GM12872 (cell line): ENCODE measurements at regions not wholly inside any gene's neighbourhood (a gene's known extent, or its start where the extent isn't known, plus 50 kb on each side); places are given as distances from the start of the nearest gene placed in this dataset.

Source experiments
- TF ChIP-seq, protein P1 (sequence below): IDR thresholded peaks from 3 replicates; pipeline ENCODE4 v1.5.1; 2011; ENCODE audit warnings: low read depth, mild to moderate bottlenecking, low read length, moderate library complexity; ENCODE audit not compliant: insufficient read depth

DNA sequence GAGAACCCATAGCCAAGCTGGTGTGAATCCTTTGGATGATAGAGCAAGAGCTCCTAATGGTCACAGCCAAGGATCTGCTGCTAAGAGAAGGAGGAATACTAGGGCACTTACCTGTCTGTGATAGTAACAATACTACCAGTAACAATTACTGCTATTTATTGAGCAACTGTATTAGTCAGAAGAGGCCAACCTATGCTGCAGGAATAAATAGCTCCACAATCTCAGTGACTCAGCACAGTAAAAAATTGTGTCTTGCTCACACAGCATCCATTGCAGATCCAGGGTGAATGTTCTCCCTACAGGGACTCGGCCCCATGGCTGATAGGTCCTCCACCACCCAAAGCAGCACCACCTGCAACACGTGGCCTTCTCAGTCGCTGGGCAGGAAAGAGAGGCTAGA lies 257.6 kb upstream of the ZMIZ1 start:
- TF ChIP-seq, protein P1, sequence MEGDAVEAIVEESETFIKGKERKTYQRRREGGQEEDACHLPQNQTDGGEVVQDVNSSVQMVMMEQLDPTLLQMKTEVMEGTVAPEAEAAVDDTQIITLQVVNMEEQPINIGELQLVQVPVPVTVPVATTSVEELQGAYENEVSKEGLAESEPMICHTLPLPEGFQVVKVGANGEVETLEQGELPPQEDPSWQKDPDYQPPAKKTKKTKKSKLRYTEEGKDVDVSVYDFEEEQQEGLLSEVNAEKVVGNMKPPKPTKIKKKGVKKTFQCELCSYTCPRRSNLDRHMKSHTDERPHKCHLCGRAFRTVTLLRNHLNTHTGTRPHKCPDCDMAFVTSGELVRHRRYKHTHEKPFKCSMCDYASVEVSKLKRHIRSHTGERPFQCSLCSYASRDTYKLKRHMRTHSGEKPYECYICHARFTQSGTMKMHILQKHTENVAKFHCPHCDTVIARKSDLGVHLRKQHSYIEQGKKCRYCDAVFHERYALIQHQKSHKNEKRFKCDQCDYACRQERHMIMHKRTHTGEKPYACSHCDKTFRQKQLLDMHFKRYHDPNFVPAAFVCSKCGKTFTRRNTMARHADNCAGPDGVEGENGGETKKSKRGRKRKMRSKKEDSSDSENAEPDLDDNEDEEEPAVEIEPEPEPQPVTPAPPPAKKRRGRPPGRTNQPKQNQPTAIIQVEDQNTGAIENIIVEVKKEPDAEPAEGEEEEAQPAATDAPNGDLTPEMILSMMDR, result no peak

DNA sequence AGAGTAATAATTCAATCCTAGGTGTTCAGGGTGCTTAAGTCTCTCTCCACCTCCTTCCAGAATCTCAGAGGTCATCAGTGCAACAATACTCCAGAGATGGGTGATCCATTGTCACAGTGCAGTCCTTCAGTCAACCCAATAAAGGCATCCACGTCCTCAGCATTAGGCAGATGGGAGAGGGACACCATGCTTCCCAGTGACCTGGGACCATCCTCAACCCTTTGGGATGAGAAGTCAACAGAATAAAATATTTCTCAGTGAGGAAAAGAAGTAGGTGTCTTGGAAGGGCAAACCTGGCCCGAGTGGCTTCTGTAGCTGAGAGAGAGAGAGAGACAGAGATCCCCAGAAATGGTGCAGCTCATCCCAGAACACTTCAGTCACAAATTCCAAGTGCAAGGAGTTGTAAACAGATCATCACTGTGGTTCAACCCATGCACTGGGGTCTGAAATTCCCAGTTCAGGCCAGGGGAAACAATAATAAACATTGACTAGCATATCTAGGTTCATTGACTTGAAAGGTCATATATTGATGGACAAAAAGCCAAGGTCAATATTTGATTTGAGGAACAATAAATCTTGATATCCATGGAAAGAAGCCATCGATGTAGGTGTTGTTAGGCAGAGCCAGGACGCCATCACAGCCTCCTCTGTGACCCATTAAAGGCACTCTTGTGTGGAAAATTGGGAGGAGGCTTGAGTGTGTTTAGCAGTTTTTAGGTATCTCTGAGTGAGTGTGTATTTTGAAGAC lies 256.0 kb upstream of the ZMIZ1 start:
- TF ChIP-seq, protein P1, result no peak

DNA sequence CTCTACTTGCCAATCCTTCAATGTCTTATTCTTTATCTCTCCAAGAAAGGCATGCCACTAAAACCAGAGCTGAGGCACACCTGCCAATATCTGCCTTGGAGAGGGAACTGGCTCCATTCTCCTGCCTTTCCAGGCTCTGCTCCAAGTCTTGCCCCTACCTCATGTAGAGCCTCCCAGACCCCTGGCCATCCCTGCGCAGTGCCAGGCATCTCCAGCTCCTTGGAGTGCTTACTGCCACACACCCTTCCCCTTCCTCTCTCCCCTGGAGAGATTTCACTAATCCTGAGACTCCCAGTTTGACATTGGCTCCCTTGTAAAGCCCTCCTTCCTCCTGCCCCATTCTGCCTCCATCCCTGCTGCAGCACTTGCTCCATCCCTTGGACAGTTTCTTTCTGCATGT lies 255.2 kb upstream of the ZMIZ1 start:
- TF ChIP-seq, protein P1, result no peak

DNA sequence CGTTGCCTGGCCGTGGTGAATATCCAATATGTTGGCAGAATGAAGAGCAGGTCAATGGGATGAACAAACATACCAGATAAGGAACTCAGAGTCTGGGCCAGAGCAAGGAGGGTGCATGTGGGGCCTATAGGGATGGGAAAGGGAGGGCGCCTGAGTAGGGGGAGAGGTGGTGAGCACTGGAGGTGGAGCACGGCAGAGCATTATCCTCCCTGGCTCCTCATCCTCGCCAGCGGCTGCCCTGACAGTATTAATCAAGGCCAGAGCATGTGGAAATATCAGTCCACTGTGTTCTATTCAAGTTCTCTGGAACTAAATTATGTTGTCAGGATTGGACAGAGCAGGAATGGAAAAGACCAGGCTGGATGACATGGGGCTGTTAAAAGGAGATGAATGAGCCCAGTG lies 254.8 kb upstream of the ZMIZ1 start:
- TF ChIP-seq, protein P1, result no peak

DNA sequence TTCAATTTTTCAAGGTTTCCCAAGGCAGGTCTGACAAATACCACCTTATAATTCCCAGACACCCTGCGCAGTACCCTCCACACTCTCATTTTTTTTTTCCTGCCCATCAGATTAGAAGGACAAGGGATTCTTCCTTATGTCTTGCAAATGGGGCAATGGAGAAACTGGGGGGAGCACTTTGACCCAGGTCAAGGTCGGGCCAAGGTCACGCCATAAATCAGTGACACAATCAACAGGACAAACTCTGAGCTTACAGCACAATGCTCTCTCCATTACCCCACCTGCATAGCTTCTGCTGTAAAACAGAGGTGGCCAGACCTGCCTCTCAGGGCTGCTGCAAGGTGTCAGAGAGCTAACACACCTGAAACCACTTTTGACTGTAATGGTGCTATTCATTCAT lies 254.4 kb upstream of the ZMIZ1 start:
- TF ChIP-seq, protein P1, result no peak

DNA sequence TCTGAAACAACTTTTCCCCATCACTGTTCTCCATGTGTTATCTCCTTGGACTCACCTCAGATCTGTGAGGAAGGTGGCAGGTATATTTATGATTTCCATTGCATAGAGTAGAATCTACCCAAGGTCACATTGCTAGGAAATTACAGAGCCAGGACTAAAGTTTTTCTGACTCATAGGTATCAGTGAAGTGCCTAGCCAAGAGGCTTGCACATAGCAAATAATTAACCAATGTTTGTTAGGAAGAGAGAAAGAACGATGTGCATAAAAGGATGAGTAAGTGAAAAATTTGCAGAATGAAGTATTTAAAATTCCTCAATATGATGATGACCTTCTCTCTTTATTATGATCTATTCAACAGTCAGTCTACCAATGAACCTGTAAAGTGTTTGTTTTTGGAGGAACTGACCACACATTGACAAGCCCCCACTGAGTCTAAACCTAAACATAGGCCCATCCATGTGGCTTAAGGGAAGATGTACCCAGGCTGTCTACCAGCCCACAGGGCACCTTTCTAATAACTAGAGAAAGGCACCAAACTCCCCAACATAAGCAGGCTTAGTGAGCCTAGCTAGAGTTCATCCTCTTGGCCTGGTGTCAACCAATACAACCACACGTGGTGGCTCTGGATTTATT lies 252.9 kb upstream of the ZMIZ1 start:
- TF ChIP-seq, protein P1, result no peak

DNA sequence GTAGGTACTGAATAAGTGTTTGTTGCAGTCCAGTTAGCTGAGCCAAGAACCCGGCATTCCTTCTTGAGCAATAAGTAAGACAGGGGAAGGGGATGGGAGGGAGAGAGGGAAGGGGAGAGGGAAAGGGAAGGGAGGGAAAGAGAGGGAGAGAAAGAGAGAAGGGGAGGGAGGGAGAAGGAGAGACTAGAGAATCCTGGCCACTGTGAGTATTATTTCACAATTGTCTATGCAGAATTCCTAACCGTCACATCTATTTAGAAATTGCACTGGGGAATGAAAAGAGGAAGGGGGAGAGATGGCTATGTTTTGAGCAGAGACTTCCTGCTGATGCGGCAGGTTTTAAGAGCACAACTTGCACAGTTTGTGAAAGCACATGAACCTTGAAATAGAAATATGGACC lies 251.4 kb upstream of the ZMIZ1 start:
- TF ChIP-seq, protein P1, result no peak
